ENCODE measurements at regions not wholly inside any gene's neighbourhood (a gene's known extent, or its start where the extent isn't known, plus 50 kb on each side); places are given as distances from the start of the nearest gene placed in this dataset.

DNA sequence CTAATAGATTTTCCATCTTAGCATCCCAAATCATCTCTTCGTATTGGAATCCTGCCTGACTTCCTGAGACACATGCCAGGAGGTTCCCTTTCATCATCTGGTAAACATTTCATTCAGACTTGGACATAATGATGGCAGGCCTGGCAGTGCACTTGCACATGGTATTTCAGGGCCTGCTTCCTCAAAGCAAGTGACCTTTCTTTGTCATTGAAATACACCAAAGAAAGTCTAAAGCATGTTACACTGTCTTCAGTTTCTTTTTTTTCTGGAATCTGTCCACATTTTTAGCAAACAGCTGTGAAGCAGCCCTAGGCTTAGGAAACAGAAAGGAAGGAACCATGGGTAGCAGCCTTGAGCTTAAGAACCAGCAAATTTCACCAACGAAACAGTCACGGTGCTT lies 205.9 kb upstream of the VCX start (continued):
- TF ChIP-seq ZNF629 (CRISPR knock-in tag; conservative IDR thresholded peaks at IDR 0.05) = no peak

DNA sequence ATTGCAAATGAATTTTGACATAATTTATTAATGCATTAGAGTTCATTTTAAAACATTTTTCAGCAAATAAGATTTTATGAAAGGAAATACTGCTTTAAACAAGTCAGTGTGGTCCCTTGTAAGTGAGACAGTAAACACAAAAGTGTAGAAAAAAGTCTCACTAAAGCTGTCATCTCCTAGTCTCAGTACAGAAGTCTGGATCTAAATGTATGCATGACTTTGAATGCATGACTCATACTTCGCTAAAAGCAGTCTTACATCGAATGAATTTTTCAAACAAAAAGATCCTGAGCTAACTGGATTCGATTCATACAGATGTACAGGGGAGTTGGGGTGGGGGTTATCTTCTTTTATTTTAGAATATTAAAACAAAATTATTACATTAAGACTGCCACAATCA lies 207.4 kb upstream of the VCX start:
- BruUV-seq (replicated peaks) = no TSS peak
- CTCF ChIA-PET (ENCODE audit: low intra/inter-chr PET ratio, low total read pairs) = no interaction called here

More for the DNA sequence above, 207.4 kb upstream of the VCX start:
- ATAC-seq = no peak
- no peaks in the 10 kb centered on the region for H3K27me3 ChIP-seq (ENCODE audit: control insufficient read depth in 1 of 2, insufficient read depth in 2 of 2, low read length in 2 of 2)
- H3K36me3 ChIP-seq (replicated peaks in 1 of 2; ENCODE audit: control insufficient read depth in 1 of 2, insufficient read depth in 2 of 2, low read length in 2 of 2) = no peaks in the 10 kb centered on the region
- intact Hi-C loops (cut with micrococcal nuclease; ENCODE audit: unreplicated experiment) (no loop called here), in situ Hi-C loops (cut with HindIII; ENCODE audit: extremely low pct_ligation_motif_present, low pct_unique_long_range_greater_than_20kb) (no loop called here)
- 9% methylated on average over 3 of the region's 3 CpGs for WGBS (ENCODE audit: low lambda C conversion rate)
- no peaks in the 10 kb centered on the region for H3K9me3 ChIP-seq (ENCODE audit: low read length)
- no peaks in the 10 kb centered on the region for H4K20me1 ChIP-seq (ENCODE audit: insufficient read depth, low read length)
- POLR2A ChIA-PET = no interaction called here
- DNase-seq (ENCODE audit: low spot score) = no peak
- no peak overlapping the region for H2AFZ ChIP-seq (ENCODE audit: low read length)
- H3K79me2 ChIP-seq (ENCODE audit: insufficient read depth, low read length) = no peaks in the 10 kb centered on the region
- FAIRE-seq = no peak
- H3K4me2 ChIP-seq (ENCODE audit: low read depth, low read length) = no peak overlapping the region
- no peak for TF ChIP-seq ZNF121 (CRISPR knock-in tag; IDR thresholded peaks at IDR 0.05)
- TF ChIP-seq FOXJ3 (CRISPR knock-in tag; IDR thresholded peaks at IDR 0.05; ENCODE audit: borderline replicate concordance) = no peak
- TF ChIP-seq SIX4 (CRISPR knock-in tag; IDR thresholded peaks at IDR 0.05) = no peak
- no peak for TF ChIP-seq ZNF10 (CRISPR knock-in tag; IDR thresholded peaks at IDR 0.05; ENCODE audit: borderline replicate concordance, low read depth)
- TF ChIP-seq RARG (CRISPR knock-in tag; IDR thresholded peaks at IDR 0.05; ENCODE audit: low read depth) = no peak
- TF ChIP-seq EZH2 (conservative IDR thresholded peaks at IDR 0.05; ENCODE audit: low read depth, low read length) = no peak
- TF ChIP-seq, protein P1, sequence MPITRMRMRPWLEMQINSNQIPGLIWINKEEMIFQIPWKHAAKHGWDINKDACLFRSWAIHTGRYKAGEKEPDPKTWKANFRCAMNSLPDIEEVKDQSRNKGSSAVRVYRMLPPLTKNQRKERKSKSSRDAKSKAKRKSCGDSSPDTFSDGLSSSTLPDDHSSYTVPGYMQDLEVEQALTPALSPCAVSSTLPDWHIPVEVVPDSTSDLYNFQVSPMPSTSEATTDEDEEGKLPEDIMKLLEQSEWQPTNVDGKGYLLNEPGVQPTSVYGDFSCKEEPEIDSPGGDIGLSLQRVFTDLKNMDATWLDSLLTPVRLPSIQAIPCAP (CRISPR knock-in tag; IDR thresholded peaks at IDR 0.05; ENCODE audit: low read depth) = no peak
- TF ChIP-seq, protein P2, sequence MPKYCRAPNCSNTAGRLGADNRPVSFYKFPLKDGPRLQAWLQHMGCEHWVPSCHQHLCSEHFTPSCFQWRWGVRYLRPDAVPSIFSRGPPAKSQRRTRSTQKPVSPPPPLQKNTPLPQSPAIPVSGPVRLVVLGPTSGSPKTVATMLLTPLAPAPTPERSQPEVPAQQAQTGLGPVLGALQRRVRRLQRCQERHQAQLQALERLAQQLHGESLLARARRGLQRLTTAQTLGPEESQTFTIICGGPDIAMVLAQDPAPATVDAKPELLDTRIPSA (CRISPR knock-in tag; IDR thresholded peaks at IDR 0.05; ENCODE audit: borderline replicate concordance) = no peak
- TF ChIP-seq SNAPC2 (CRISPR knock-in tag; IDR thresholded peaks at IDR 0.05) = no peak
- no peak for TF ChIP-seq EEA1 (CRISPR knock-in tag; IDR thresholded peaks at IDR 0.05; ENCODE audit: borderline replicate concordance)
- no peak for TF ChIP-seq RXRA (CRISPR knock-in tag; IDR thresholded peaks at IDR 0.05)
- no peak for TF ChIP-seq HOXA9 (CRISPR knock-in tag; IDR thresholded peaks at IDR 0.05; ENCODE audit: borderline replicate concordance)
- TF ChIP-seq JDP2 (CRISPR knock-in tag; IDR thresholded peaks at IDR 0.05; ENCODE audit: borderline replicate concordance) = no peak
- H3K4me1 ChIP-seq (ENCODE audit: insufficient read depth, low read length) = peaks cover 11% of the 10 kb centered on the region
- no peak overlapping the region for H3K27ac ChIP-seq (ENCODE audit: extremely low read length, insufficient read depth, low read length)
- H3K4me3 ChIP-seq (replicated peaks in 1 of 3; ENCODE audit: insufficient read depth in 1 of 3, low read depth in 2 of 3, low read length in 3 of 3) = no peak overlapping the region
- no peak overlapping the region for H3K9ac ChIP-seq (ENCODE audit: insufficient read depth, low read depth, low read length)

Measured in HepG2 (cell line).